Mesenchymal stem cell (in vitro differentiated cells and primary cell): ENCODE measurements at regions not wholly inside any gene's neighbourhood (a gene's known extent, or its start where the extent isn't known, plus 50 kb on each side); places are given as distances from the start of the nearest gene placed in this dataset.
A peak's percentile ranks its signal among the peaks of the same experiment; 100 is the strongest.

ENCODE experiments used
- DNase-seq: peaks from one replicate; pipeline ENCODE4 v3.0.0-alpha.2; 2013
- H2AFZ ChIP-seq: one replicate; pipeline ENCODE4 v1.6.1; 2013; ENCODE audit warnings: low read depth, mild to moderate bottlenecking, control low read depth, inconsistent platforms, low read length, moderate library complexity
- H2AK5ac ChIP-seq: 2 replicates; pipeline ENCODE4 v1.6.1; 2013; ENCODE audit warnings: low read length, moderate library complexity, mild to moderate bottlenecking, inconsistent platforms; ENCODE audit not compliant: severe bottlenecking
- H2BK120ac ChIP-seq: one replicate; pipeline ENCODE4 v1.6.1; 2013; ENCODE audit warnings: low read depth, mild to moderate bottlenecking, inconsistent platforms, low read length, moderate library complexity
- H2BK12ac ChIP-seq, 2 experiments: one replicate each; pipeline ENCODE4 v1.6.1; 2013; ENCODE audit warnings: inconsistent platforms in 2 of 2, low read length in 2 of 2, mild to moderate bottlenecking in 2 of 2, moderate library complexity in 2 of 2, control low read depth in 1 of 2
- H2BK15ac ChIP-seq: one replicate; pipeline ENCODE4 v1.6.1; 2013; ENCODE audit warnings: mild to moderate bottlenecking, low read depth, inconsistent platforms; ENCODE audit not compliant: poor library complexity, severe bottlenecking
- H2BK5ac ChIP-seq: 2 replicates; pipeline ENCODE4 v1.6.1; 2013; ENCODE audit warnings: low read depth, mild to moderate bottlenecking, low read length, control low read depth, inconsistent platforms; ENCODE audit not compliant: poor library complexity, severe bottlenecking
- H3K14ac ChIP-seq, 2 experiments: one replicate each; pipeline ENCODE4 v1.6.1; 2013; ENCODE audit warnings: inconsistent platforms in 2 of 2, low read length in 2 of 2, control low read depth in 1 of 2, mild to moderate bottlenecking in 1 of 2, moderate library complexity in 1 of 2
- H3K18ac ChIP-seq, 2 experiments: one replicate each; pipeline ENCODE4 v1.6.1; 2013; ENCODE audit warnings: inconsistent platforms in 2 of 2, low read length in 2 of 2, control low read depth in 1 of 2, low read depth in 1 of 2, mild to moderate bottlenecking in 1 of 2
- H3K23ac ChIP-seq, 2 experiments: one replicate each; pipeline ENCODE4 v1.6.1; 2013; ENCODE audit warnings: inconsistent platforms in 2 of 2, low read length in 2 of 2, mild to moderate bottlenecking in 2 of 2, moderate library complexity in 2 of 2, control low read depth in 1 of 2
- H3K27ac ChIP-seq: 2 replicates; pipeline ENCODE4 v1.5.1; 2013; ENCODE audit warnings: mild to moderate bottlenecking, moderate library complexity, low read length, control low read depth, inconsistent platforms; ENCODE audit not compliant: poor library complexity, severe bottlenecking
- H3K27me3 ChIP-seq, 2 experiments: 2 replicates each; pipeline versions ENCODE4 v1.6.1 to v1.7.0; 2013; ENCODE audit warnings: low read length in 2 of 2, mild to moderate bottlenecking in 2 of 2, moderate library complexity in 2 of 2, control low read depth in 1 of 2, inconsistent platforms in 1 of 2; ENCODE audit not compliant: control insufficient read depth in 1 of 2, insufficient read depth in 1 of 2
- H3K36me3 ChIP-seq, 2 experiments: 2 replicates each; pipeline versions ENCODE4 v1.6.1 to v1.7.0; 2013; ENCODE audit warnings: low read length in 2 of 2, control low read depth in 1 of 2, inconsistent platforms in 1 of 2, low read depth in 1 of 2, mild to moderate bottlenecking in 1 of 2; ENCODE audit not compliant: insufficient read depth in 2 of 2, control insufficient read depth in 1 of 2
- H3K4ac ChIP-seq, 2 experiments: one replicate each; pipeline ENCODE4 v1.6.1; 2013; ENCODE audit warnings: inconsistent platforms in 2 of 2, low read length in 2 of 2, mild to moderate bottlenecking in 2 of 2, moderate library complexity in 2 of 2, control low read depth in 1 of 2, low read depth in 1 of 2
- H3K4me1 ChIP-seq: 2 replicates; pipeline ENCODE4 v1.6.1; 2013; ENCODE audit warnings: low read depth, low read length, control low read depth; ENCODE audit not compliant: control insufficient read depth, insufficient read depth
- H3K4me2 ChIP-seq: 2 replicates; pipeline ENCODE4 v1.6.1; 2013; ENCODE audit warnings: low read length, mild to moderate bottlenecking, inconsistent platforms; ENCODE audit not compliant: poor library complexity, severe bottlenecking
- H3K4me3 ChIP-seq, 2 experiments: 2 replicates each; pipeline versions ENCODE4 v1.5.1 to v1.7.0; 2013; ENCODE audit warnings: low read length in 2 of 2, mild to moderate bottlenecking in 2 of 2, control low read depth in 1 of 2, low read depth in 1 of 2; ENCODE audit not compliant: insufficient read depth in 1 of 2
- H3K79me1 ChIP-seq: replicated peaks from 2 replicates; pipeline ENCODE4 v1.6.1; 2013; ENCODE audit warnings: mild to moderate bottlenecking, control low read depth, low read length, inconsistent platforms; ENCODE audit not compliant: poor library complexity, severe bottlenecking
- H3K9ac ChIP-seq: 2 replicates; pipeline ENCODE4 v1.7.0; 2013; ENCODE audit warnings: mild to moderate bottlenecking, low read length, moderate library complexity
- H3K9me3 ChIP-seq: 2 replicates; pipeline ENCODE4 v1.7.0; 2013; ENCODE audit warnings: mild to moderate bottlenecking, low read length; ENCODE audit not compliant: control insufficient read depth
- H4K8ac ChIP-seq: one replicate; pipeline ENCODE4 v1.6.1; 2013; ENCODE audit warnings: inconsistent platforms, mild to moderate bottlenecking, low read length, moderate library complexity
- H4K91ac ChIP-seq: one replicate; pipeline ENCODE4 v1.6.1; 2013; ENCODE audit warnings: mild to moderate bottlenecking, low read length, inconsistent platforms
- WGBS: methylation state at CpG from one replicate; pipeline ENCODE4 v1.1.7; 2013; ENCODE audit warnings: mixed read lengths; 5-methylcytosine and 5-hydroxymethylcytosine counted together

DNA sequence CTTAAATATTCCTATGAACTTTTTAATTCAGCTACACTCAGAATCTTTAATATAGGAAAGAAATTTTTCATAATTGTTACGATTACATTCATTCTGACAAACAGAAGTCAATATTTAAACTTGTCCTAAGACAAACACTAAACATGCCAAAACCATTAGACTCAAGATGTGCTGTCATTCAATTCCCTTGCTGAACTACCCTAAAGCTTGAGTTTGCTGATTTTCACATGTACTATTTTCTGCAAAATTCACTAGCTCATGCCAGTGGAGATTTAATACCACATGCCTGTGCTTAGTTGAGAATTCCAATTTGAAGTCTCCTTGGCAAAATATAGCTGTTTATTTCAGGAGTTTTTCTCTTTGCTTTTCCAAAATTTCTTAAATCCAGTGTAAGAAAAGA is 448.0 kb downstream of the COL12A1 start:
- Histone ChIP-seq H2BK120ac (no peak overlapping the region), H3K9ac (no peak overlapping the region), H3K18ac (no peak overlapping the region), H2BK15ac (no peak overlapping the region), H3K27ac (no peak overlapping the region), H3K9me3 (no peaks in the 10 kb centered on the region), H3K79me1 (no peaks in the 10 kb centered on the region), H4K91ac (no peak overlapping the region), H2AFZ (no peak overlapping the region), H3K4me1 (peaks cover 4% of the 10 kb centered on the region), H3K4me2 (no peak overlapping the region), H2BK12ac (no peak overlapping the region), H3K27me3 (no peaks in the 10 kb centered on the region), H3K36me3 (no peaks in the 10 kb centered on the region), H3K23ac (no peak overlapping the region), H4K8ac (no peak overlapping the region), H3K4ac (no peak overlapping the region), H3K4me3 (no peak overlapping the region), H2BK5ac (no peak overlapping the region), H3K14ac (no peak overlapping the region), H2AK5ac (no peak overlapping the region)
- WGBS, result 100% methylated on average over 1 of the region's 1 CpG
- DNase-seq, result no peak

DNA sequence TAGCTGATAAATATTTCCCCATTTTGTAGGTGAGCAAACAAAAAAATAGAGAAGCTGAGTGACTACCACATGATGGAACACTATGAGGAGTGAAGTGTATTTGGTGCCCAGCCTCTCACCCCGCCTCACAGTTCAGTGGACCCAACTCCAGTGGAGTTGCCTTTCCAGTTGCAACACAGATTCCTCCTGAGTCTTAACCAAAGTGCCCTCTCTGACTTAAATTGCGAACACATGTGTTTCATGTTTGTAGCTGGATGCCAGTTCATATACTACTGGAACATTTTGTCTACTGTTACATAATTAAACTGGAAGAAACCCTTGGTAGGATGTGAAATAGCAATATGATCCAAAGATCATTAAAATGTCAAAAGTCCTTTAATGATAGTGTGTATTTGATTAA is 448.9 kb downstream of the COL12A1 start:
- Histone ChIP-seq H3K27me3 (no peaks in the 10 kb centered on the region), H3K9ac (no peak overlapping the region), H3K23ac (no peak overlapping the region), H3K4me1 (peaks cover 4% of the 10 kb centered on the region), H2BK5ac (no peak overlapping the region), H2BK12ac (no peak overlapping the region), H2BK120ac (no peak overlapping the region), H3K79me1 (no peaks in the 10 kb centered on the region), H3K4ac (no peak overlapping the region), H2BK15ac (no peak overlapping the region), H3K36me3 (no peaks in the 10 kb centered on the region), H4K8ac (no peak overlapping the region), H3K27ac (no peak overlapping the region), H3K18ac (no peak overlapping the region), H4K91ac (no peak overlapping the region), H2AK5ac (no peak overlapping the region), H3K4me2 (no peak overlapping the region), H3K14ac (no peak overlapping the region), H3K4me3 (no peak overlapping the region), H3K9me3 (no peaks in the 10 kb centered on the region), H2AFZ (no peak overlapping the region)
- 75% methylated on average over 1 of the region's 2 CpGs for WGBS
- DNase-seq, result no peak

DNA sequence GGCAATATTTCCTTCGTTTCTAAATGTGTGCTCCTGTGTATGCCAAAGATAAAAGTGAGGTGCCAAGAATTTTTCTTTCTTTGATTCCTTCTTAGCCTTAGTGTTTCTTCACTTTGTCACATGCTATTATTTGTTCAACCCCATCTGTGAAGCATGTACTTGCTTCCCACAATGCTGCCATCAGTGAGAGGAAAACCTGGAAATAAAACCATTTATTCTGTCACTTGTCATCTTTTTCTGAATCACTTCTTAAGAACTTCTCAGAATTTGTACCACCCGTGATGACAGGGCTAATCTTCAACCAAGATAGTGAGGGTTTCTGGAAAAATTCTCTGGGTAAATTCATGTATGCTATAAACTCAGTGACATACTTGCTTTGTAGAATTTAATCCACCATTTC is 450.1 kb downstream of the COL12A1 start:
- Histone ChIP-seq H3K4me1 (peaks cover 4% of the 10 kb centered on the region), H4K91ac (no peak overlapping the region), H3K27me3 (no peaks in the 10 kb centered on the region), H2BK15ac (no peak overlapping the region), H2AK5ac (no peak overlapping the region), H3K36me3 (no peaks in the 10 kb centered on the region), H3K4me3 (no peak overlapping the region), H2BK120ac (no peak overlapping the region), H3K4me2 (no peak overlapping the region), H3K4ac (no peak overlapping the region), H3K18ac (no peak overlapping the region), H3K14ac (no peak overlapping the region), H3K9ac (no peak overlapping the region), H4K8ac (no peak overlapping the region), H2BK12ac (no peak overlapping the region), H2AFZ (no peak overlapping the region), H3K79me1 (no peaks in the 10 kb centered on the region), H2BK5ac (no peak overlapping the region), H3K27ac (no peak overlapping the region), H3K23ac (no peak overlapping the region), H3K9me3 (no peaks in the 10 kb centered on the region)
- WGBS, result 80% methylated on average over 1 of the region's 2 CpGs
- no peak for DNase-seq

DNA sequence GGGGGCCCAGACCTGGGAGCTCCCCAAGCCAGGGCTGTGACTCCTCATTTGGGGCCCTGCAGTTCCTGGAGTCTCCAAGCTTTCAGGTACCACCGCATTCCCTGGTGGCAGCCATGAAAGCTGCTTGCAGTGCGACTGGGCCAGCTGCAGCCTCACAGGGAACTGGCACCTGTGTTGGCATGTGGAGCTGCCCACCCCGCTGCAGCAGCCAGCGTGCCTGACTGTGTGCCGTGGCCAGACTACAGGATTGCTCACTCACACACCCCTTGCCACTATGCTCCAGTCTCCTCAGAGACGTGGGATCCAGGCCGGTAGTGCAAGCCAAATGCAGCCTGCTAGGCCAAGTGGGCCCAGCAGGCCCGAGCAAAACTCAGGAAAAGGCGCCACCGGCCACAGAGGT is 450.7 kb downstream of the COL12A1 start:
- Histone ChIP-seq H3K27ac (no peak overlapping the region), H4K91ac (no peak overlapping the region), H2BK5ac (no peak overlapping the region), H4K8ac (no peak overlapping the region), H3K36me3 (no peaks in the 10 kb centered on the region), H2AK5ac (no peak overlapping the region), H3K9ac (no peak overlapping the region), H2BK12ac (peak overlapping the region in 1 of 2 experiments; percentile 2), H3K4ac (no peak overlapping the region), H3K27me3 (no peaks in the 10 kb centered on the region), H3K23ac (no peak overlapping the region), H2BK15ac (no peak overlapping the region), H3K18ac (no peak overlapping the region), H2AFZ (no peak overlapping the region), H3K4me2 (no peak overlapping the region), H3K14ac (no peak overlapping the region), H3K9me3 (no peaks in the 10 kb centered on the region), H3K79me1 (no peaks in the 10 kb centered on the region), H3K4me3 (no peak overlapping the region), H3K4me1 (peaks cover 4% of the 10 kb centered on the region), H2BK120ac (no peak overlapping the region)
- WGBS, result 93% methylated on average over 8 of the region's 10 CpGs
- DNase-seq, result no peak
